NCI-H2227 treated with DMSO at 0.1 percent for 48 hours (cell line): ENCODE measurements at regions not wholly inside any gene's neighbourhood (a gene's known extent, or its start where the extent isn't known, plus 50 kb on each side); places are given as distances from the start of the nearest gene placed in this dataset.

Experiments
- DNase-seq: peaks from one replicate; lab custom pipeline; 2025; lab: John Stamatoyannopoulos, UW

GRCh38 chr16:65441501-65441900 is 319.6 kb upstream of the CDH11 start:
- DNase-seq, result no peak

DNA sequence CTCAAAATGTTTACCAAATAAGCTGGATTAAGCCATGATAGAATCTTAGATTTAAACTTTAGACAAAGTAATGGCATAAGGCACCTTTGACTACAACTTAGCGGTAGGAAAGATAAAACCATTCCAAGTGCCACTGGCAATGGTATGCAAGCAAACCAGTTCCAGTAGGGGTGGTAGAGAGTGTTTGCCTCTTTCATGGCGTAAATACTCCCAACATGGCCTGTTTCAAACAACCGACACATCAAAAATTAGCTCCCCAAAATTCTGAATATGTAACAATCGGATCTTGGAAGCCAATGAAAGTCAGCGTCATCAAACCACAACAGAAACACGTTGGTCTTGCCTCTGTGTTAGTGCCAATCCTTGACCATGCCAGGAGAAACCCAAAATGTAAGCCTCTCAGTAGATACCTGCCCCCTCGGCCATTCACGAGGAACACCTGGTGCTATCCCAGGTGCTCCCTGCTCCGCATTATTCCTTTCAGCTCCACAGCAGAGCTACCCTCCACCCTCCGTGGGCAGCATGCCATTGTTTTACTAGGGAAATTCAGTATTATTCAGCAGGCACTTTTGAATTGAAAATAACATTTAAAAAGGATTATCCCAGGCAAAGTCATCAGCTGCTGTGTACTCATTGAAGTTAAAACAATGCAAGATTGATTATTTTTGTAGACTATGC is 307.8 kb upstream of the CDH11 start:
- no peak for DNase-seq

GRCh38 chr16:65426484-65426883 is 304.6 kb upstream of the CDH11 start:
- DNase-seq, result no peak

DNA sequence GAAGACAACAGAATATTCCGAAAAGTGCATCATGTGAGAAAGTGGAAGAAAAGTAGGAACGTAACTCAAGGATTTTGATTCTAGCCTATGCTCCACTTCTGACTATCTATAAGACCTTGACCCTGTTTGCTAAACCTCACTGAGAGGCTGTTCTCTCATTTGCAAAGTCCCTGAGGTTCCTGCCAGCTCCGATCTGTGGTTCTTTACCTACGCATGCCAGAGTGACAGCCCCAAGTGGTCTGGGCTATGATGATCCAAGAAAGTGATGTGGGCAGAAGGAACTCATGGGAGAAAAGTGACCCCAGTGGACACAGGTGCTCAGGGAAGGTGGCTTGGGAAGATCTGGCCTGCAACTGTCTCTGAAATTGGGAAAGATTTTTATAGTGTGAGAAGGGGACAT is 301.1 kb upstream of the CDH11 start:
- no peak for DNase-seq

DNA sequence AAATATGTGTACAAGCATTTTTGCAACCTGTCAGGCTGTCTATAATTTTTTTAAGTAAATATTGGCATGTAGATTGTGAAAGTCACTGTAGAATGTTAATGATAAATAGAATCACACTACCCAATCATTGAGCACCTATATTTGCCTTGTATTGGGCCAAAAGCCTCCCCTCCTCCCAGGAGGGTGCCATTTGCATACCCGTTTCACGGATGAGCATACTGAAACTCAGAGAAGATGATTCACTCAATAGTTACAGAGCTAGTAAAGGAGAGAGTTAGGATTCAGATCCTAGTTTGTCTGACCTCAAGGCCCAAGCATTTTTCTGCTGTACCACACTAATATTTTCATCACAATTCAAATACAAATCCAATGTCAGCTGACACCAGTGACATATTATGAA is 299.7 kb upstream of the CDH11 start:
- no peak for DNase-seq

- no peak for DNase-seq
These were observed 296.6 kb upstream of the CDH11 start for GRCh38 chr16:65418435-65418834.

- no peak for DNase-seq
These were observed 293.6 kb upstream of the CDH11 start for GRCh38 chr16:65415460-65415859.

GRCh38 chr16:65414284-65414984 is 292.6 kb upstream of the CDH11 start:
- DNase-seq, result no peak

- no peak for DNase-seq
These were observed 292.0 kb upstream of the CDH11 start for GRCh38 chr16:65413861-65414260.

DNA sequence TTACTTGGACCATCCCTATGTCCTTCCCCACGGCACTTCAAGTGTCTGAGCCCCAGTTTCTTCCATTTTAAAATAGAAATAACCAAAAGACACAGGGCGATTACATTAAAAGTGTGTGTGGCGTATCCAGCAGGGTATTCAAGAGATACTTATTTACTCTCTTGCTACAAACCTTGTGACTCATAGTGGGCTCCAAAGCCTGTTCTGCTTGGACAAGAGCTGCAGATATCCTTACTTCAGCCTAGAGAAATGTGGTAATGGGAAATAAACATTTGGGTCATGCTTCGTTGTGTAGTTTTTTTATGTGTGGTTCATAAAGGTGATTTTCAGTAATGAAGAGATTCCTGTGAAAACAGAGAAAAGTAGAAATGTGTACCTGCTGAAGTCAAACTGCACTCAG is 288.9 kb upstream of the CDH11 start:
- no peak for DNase-seq

- no peak for DNase-seq
These were observed 287.6 kb upstream of the CDH11 start for GRCh38 chr16:65409510-65409909.

- DNase-seq, result no peak
These were observed 285.1 kb upstream of the CDH11 start for GRCh38 chr16:65406933-65407332.

- no peak for DNase-seq
These were observed 284.3 kb upstream of the CDH11 start for GRCh38 chr16:65406116-65406515.

- no peak for DNase-seq
These were observed 272.4 kb upstream of the CDH11 start for GRCh38 chr16:65394281-65394680.

- no peak for DNase-seq
These were observed 271.1 kb upstream of the CDH11 start for GRCh38 chr16:65392806-65393565.

DNA sequence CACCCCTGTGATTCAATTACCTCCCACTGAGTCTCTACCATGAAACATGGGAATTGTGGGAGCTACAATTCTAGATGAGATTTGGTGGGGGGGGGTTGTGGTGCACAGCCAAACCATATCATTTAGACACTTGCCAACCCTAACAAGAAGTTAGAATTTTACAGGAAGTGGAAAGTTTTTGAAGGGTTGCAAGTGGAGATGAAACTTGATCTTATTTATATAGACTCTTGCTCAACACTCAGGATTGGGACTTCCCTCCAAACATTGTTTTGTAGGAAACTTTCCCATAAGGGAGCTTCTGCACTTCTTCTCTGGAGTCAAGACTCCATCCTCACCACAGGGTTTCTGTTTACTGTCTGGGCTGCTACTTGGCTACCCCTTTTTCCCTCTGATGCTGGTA is 266.7 kb upstream of the CDH11 start:
- DNase-seq, result no peak

GRCh38 chr16:65386672-65387071 is 264.8 kb upstream of the CDH11 start:
- no peak for DNase-seq

- no peak for DNase-seq
These were observed 262.6 kb upstream of the CDH11 start for GRCh38 chr16:65384441-65384840.

DNA sequence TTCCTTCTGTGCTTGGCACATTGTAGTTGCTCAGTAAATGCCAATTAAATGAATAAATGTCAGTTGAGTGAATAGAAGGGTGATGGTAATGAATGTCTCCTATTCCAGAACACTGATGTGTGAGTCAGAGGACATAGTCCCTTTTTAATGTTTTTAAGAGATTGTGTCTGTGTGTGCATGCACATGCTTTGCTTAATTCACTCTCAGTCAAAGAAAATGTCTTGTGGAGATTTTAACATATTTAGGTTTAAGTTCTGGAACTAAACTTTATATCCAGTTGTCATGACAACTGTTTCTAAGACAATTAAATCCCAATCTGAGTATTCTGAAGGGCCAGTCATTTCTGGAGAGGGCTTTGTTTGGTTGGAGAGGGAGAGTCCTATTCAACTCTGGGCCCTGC is 255.3 kb upstream of the CDH11 start:
- no peak for DNase-seq

DNA sequence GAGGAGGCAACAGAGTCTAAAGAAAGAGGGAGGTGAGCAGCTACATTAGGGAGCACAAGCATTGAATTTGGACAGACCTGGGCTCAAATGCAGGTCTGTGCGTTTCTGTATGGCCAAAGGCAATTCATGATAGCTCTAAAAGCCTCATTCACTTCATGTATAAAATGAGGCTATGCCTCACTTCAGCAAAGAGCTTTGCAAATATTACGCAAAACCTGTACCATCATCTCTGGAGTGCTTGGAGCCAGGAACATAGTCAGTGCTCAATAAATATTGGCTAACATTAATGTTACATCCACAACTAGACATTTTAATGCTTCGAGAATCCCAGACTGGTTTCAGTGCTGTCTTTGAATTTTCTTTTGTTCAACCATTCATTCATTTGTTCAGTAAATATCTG is 254.7 kb upstream of the CDH11 start:
- DNase-seq, result no peak

- DNase-seq, result no peak
These were observed 253.8 kb upstream of the CDH11 start for GRCh38 chr16:65375651-65376050.

DNA sequence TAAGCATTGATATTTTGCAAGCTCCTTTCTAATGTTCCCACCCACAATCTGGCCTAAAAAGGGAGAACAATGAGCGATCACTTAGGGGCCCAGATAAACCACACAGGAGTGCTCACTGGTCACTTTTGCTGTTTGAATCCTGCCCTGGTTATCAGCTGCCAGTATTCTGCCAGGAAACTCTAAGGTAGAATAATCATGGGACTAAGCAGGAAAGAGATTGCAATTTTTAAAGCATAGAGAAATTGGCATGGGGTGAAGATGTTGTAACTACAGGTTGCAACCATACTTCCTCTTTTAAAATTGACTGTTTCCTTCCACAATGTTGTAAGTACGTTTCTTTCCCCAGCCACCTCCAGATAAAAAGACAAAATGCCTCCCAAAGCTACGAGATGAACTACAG is 251.2 kb upstream of the CDH11 start:
- DNase-seq, result no peak

- no peak for DNase-seq
These were observed 250.3 kb upstream of the CDH11 start for GRCh38 chr16:65372171-65372570.
